HG02981 (cell line): ENCODE measurements at regions not wholly inside any gene's neighbourhood (a gene's known extent, or its start where the extent isn't known, plus 50 kb on each side); places are given as distances from the start of the nearest gene placed in this dataset.
"Not testable (repeated sequence)": the region's sequence is repeated elsewhere in the genome, so short reads cannot be mapped to it uniquely, and the experiment has no call there.

Experiments
- ATAC-seq: cut with Tn5 transposase; IDR thresholded peaks from one replicate; pipeline ENCODE4 v1.9.1; 2021; ENCODE audit warnings: mild to moderate bottlenecking, moderate library complexity; ENCODE audit not compliant: unreplicated experiment

GRCh38 chr3:110644203-110644602 is 427.4 kb upstream of the NECTIN3 start:
- ATAC-seq = no peak

DNA sequence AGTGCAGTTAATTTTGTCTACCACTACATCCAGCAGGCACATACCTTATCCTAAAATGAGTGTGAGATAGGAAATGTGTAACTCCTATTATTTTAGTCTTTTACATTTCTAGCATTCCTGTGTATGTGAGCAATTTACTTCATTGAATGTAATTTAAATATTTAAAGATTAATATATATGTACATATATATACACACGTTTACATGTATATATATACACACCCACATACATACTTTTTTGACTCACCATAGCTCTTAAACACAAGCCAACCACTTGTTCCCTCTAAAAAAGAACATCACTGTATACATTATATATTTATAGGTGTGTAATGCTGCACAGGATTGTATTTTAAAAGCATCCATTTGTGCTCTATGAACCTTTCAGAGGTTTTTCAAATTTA is 425.6 kb upstream of the NECTIN3 start:
- ATAC-seq = no peak

GRCh38 chr3:110646496-110646895 is 425.1 kb upstream of the NECTIN3 start:
- ATAC-seq = no peak

GRCh38 chr3:110647586-110647985 is 424.0 kb upstream of the NECTIN3 start:
- ATAC-seq = no peak

DNA sequence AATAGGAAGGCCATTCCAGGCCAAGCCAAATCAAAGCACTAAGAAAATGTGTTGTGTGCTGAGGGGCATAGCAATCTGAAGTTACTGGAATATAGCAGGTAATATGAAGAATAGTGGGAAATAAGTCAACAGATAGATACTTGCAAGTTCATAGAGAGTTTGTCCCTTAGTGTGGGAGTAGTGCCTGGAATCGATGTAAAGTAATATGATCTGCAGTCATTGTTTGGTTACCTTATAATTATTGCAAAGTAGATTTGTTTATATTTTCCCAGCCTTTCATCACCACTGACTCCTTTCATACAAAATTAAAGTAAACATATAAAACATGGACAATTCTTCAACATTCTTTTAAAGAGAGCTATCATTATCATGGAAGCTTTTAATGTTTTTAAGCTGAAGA is 420.9 kb upstream of the NECTIN3 start:
- ATAC-seq = no peak

DNA sequence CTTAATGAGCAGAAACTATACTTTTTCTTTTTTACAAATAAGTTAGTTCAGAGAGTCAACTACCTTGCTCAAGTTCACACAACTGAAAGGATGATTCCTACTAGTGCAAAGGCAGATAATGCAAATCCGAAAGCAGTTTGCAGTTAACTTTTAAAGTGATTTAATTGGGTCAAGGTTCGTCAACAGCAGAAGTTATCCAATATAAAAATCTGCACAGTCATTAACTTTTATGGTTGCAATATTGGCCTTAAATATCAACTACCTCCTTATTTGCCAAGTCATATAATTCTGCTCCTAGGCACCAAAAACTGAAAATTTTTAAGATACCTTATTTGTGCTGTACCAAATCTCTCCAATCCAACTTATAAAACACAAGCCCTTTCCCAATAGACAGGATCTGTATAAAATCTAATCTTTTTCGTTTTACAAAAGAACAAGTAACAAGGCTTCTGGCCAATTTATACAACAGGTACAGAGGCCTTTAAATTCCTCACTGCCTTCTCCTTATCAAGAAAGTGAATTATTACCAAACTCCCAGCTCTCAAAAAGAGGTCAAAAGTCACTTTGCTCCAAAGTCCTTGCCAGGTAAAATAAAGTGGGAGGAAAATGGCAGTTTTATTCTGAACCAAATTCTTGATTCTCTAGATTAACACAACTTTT is 416.6 kb upstream of the NECTIN3 start:
- no peak for ATAC-seq

DNA sequence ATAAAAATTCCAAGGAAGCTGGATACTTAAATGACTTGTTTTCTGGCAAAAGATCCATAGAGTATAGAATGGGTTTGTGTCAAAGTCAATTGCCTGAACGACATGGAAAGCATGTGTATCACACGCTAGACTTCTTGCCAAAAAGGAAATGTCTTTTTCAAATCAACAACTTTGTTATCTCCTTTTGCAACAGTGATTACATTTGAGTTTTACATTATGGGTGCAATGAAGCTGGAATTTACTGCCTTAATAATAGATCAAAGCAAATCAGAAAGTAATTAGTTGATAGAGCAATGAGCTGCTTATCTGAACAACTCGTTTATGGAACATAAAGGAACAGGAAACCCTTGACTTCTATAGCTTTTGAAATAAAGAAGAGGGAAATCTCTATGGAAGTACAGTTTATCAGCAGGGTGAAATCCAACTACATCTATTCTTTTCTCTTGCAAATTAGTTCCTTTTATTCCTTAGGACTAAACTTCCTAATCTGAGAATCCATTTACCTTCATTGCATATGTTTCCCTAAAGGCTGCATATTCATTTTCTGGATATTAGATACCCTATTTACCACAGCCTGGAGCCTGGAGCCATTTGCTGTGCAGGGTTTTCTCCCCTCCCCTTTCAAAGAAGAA is 415.1 kb upstream of the NECTIN3 start:
- ATAC-seq = no peak

DNA sequence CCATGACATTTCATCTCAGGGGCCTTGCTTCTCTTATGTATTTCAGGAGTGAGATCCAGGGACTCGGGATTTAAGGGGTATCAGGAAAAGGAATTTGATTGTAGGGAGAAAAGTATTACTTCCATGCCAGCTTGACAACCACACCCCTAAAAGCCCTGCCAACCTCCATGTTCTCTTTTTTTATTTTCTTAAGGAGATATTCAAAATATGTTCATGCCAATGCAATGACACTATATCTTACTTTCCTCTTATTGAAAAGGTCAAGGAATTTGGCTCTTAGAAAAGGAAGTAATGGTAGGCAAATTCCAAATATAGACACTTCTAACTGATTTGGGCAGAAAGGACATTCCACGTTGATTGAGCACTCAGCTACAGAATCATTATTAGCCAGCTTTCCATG is 407.5 kb upstream of the NECTIN3 start:
- ATAC-seq = no peak

DNA sequence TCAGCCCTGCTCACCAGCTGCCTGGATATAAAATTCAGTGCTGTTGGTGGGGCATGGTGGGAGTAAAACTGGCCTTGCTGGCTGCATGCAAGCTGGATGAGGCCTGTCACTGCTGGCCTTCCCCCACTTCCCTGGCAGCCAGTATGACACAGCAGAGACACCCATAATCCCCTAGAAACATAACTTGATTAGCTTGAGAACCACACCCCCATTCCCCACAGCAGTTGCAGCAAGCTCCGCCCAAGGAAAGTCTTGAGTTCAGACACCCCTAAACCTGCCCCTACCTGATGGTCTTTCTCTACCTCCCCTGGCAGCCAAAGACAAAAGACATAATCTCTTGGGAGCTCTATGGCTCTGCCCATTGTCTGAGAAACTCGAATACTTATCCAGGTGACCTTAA is 405.1 kb upstream of the NECTIN3 start:
- no peak for ATAC-seq

DNA sequence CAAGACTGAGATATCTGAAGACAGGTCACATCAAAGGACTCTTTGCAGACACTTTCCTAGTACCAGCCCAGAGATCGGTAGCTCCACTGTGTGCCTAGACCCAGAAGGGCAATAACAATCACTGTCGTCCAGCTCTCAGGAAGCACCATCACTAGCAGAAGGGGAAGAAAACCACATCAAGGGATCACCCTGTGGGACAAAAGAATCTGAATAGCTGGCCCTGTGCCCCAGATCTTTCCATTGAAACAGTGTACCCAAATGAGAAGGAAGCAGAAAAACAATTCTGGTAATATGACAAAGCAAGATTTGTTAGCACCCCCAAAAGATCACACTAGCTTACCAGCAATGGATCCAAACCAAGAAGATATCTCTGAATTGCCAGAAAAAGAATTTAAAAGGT is 404.4 kb upstream of the NECTIN3 start:
- ATAC-seq = no peak

- ATAC-seq = no peak
Measured at GRCh38 chr3:110670407-110670806, 401.2 kb upstream of the NECTIN3 start.

GRCh38 chr3:110677506-110677905 is 394.1 kb upstream of the NECTIN3 start:
- ATAC-seq = no peak

- no peak for ATAC-seq
Measured at GRCh38 chr3:110679285-110679684, 392.3 kb upstream of the NECTIN3 start.

DNA sequence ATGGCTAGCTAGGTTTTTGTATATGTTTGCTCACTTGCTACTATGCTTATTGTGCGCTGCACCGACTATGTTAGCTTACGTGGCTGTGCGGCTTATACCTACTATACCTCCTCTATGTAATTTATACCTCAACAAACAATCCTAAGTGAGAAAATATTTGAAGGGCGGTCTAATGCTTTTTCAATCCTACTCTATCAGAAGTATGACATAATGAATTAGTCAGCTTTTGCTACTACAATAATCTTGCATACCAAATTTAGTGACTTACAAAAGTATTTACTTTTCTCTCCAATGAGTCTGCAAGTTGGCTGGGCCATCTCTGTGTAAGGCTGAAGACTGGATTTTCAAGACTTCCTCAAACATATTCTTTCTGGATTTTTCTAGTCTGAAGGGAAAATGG is 391.2 kb upstream of the NECTIN3 start:
- no peak for ATAC-seq

GRCh38 chr3:110684466-110684865 is 387.1 kb upstream of the NECTIN3 start:
- no peak for ATAC-seq

DNA sequence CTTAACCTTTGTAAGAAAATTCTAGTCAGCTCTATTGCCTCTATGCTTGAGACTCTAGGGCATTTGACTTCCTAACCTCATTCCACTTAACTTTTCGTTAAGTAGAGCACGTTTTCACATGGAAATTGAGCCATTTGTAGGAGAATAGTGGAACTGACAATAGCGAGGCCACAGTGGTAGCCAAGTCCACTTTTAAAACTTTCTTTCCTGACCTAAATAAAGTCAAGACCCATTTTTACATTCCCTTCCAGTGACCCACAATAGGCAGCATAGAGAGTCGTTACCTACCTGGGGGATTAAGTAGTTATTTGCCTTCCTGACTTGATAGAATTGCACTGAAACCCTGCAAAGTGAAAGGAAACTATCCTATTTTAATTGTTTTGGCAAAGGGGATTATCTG is 386.0 kb upstream of the NECTIN3 start:
- no peak for ATAC-seq

DNA sequence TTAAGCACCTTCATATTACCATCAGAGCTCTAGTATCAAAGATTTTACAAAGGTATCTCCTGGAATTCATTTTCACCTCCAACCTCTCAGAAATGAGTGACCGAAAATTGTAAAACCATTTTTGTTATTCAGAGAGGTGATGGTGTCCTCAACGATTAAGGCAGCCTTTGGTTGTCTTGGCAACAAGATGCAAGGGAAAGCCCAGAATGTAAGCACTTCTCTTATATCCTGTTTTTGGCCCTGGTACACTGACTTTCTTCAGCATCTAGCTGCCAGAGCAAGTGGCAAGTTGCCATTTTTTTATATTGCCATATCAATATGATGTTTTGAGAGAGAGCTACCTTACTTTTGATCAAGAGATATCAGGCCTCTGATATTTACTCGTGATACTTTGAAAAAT is 384.9 kb upstream of the NECTIN3 start:
- ATAC-seq = no peak

- ATAC-seq = no peak
Measured at GRCh38 chr3:110687138-110687537, 384.5 kb upstream of the NECTIN3 start.

DNA sequence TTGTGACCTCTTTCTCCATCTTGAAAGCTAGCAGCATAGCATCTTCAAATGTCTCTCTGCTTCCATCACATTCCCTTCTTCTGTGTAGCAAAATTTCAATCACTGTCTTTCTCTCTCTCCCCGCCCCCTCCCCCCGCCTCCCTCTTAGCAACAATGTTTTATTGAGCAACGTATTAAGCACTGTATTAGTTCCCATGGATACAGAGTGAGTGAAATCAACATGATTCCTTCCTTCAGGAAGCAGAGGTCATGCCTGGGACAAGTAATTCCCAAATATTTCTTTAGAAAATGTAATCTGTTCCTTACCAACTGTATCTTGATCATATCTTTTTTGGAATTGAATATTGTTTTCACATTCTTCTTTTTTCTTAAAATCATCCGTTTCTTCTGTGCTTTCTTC is 373.7 kb upstream of the NECTIN3 start:
- no peak for ATAC-seq

DNA sequence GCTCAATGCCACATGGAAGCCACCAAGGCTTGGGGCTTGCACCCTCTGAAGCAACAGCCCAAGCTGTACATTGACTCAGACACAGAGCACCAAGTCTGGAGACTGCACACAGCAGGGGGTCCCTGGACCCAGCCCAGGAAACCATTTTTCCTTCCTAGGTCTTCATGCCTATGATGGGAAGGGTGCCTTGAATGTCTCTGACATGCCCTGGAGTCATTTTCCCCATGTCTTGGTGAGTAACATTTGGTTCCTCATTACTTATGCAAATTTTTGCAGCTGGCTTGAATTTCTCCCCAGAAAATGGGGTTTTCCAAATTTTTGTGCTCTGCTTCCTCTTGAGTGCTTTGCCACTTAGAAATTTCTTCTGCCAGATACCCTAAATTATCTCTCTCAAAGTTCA is 367.3 kb upstream of the NECTIN3 start:
- not testable (repeated sequence) for ATAC-seq

- no peak for ATAC-seq
Measured at GRCh38 chr3:110708156-110708555, 363.5 kb upstream of the NECTIN3 start.

DNA sequence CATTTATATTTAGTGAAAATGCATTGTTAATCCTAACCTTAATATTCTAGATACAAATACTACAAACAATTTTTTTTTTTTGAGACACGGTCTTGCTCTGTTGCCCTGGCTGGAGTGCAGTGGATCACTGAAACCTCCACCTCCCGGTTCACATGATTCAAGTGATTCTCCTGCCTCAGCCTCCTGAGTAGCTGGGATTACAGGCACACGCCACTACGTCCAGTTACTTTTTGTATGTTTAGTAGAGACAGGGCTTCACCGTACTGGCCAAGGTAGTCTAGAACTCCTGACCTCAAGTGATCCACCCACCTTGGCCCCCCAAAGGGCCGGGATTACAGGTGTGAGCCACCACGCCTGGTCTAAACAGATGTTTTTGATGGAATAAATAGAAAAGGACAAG is 361.5 kb upstream of the NECTIN3 start:
- no peak for ATAC-seq

DNA sequence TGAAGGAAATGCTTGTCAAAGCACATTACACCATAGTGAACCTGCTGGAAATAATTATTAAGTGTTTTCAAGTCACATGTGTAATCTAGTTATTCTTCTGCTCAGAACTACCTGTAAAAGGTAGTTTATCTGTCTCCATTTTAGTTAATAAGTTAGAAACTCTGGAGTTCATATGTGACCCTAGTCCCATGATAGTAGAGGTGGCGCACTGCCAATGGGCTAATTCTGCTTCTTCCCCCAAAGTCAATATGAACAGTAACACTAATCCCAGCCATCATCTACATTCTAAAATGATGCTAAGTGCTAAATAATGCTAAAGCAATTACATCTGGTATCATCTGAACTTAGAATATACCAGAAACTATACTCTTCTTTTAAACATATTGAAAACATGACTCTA is 361.0 kb upstream of the NECTIN3 start:
- no peak for ATAC-seq
